Tibial nerve (tissue), 4 donors: ENCODE measurements at regions not wholly inside any gene's neighbourhood (a gene's known extent, or its start where the extent isn't known, plus 50 kb on each side); places are given as distances from the start of the nearest gene placed in this dataset.

Experiments
- EP300 ChIP-seq, 2 donors: sonication (generic); formaldehyde crosslinking; IDR thresholded peaks; one replicate each; pipeline ENCODE4 v1.6.1; 2017; ENCODE audit warnings: antibody characterized with exemption in 2 of 2, mild to moderate bottlenecking in 1 of 2
- POLR2A ChIP-seq, 2 donors: fragments of 450-650 bp; IDR thresholded peaks; one replicate each; pipeline ENCODE4 v1.6.1; 2017; ENCODE audit warnings: antibody characterized with exemption in 2 of 2, mild to moderate bottlenecking in 2 of 2, moderate library complexity in 2 of 2
- TF ChIP-seq, protein P1 (sequence below), 5 experiments: fragments of 200-600 bp in 3 of 5; fragments of 450-650 bp in 2 of 5; sonication (generic) in 3 of 5; IDR thresholded peaks; one replicate each; pipeline ENCODE4 v1.5.1; 2016 to 2019; ENCODE audit warnings: antibody characterized with exemption in 5 of 5, mild to moderate bottlenecking in 3 of 5, moderate library complexity in 2 of 5

DNA sequence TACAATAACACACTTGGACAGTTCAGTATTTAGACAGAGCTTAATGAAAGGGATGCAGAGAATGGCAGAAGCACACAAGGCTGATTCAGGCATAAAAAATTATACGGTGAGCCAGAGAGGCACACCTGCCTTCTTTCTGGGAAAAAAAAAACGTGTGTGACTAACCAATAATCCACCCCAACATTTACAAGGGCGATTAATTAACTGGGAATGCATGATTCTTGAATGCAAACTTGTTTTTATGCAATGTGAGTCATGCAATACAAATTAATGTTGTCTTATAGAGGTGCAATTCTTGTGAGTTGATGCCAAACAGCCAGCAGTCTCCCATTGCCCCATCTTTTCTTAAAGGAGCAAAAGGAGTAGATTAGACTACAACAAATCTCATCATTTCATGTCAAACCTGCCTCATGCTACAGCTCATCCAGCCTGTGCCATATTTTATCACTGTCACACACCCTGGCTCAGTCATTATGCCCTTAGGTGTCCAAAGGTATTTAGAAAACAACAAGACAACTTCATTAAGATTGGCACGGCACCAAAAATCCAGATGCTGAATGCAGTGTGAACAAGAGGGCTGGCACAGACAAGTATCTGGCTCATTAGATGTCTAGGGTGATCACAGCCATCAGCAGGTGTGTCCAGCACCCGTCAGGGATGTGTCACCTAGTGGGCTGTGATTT, 721.1 kb downstream of the EFNB2 start:
- TF ChIP-seq, protein P1, sequence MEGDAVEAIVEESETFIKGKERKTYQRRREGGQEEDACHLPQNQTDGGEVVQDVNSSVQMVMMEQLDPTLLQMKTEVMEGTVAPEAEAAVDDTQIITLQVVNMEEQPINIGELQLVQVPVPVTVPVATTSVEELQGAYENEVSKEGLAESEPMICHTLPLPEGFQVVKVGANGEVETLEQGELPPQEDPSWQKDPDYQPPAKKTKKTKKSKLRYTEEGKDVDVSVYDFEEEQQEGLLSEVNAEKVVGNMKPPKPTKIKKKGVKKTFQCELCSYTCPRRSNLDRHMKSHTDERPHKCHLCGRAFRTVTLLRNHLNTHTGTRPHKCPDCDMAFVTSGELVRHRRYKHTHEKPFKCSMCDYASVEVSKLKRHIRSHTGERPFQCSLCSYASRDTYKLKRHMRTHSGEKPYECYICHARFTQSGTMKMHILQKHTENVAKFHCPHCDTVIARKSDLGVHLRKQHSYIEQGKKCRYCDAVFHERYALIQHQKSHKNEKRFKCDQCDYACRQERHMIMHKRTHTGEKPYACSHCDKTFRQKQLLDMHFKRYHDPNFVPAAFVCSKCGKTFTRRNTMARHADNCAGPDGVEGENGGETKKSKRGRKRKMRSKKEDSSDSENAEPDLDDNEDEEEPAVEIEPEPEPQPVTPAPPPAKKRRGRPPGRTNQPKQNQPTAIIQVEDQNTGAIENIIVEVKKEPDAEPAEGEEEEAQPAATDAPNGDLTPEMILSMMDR (IDR thresholded peaks at IDR 0.05): no peak
- TF ChIP-seq POLR2A (IDR thresholded peaks at IDR 0.05) (no peak), EP300 (IDR thresholded peaks at IDR 0.05) (no peak)
